GM12873 (cell line): ENCODE measurements at regions not wholly inside any gene's neighbourhood (a gene's known extent, or its start where the extent isn't known, plus 50 kb on each side); places are given as distances from the start of the nearest gene placed in this dataset.

Experiments
- TF ChIP-seq, protein P1 (sequence below): IDR thresholded peaks from 2 replicates; pipeline ENCODE4 v1.5.1; 2012; ENCODE audit warnings: low read depth, mild to moderate bottlenecking, moderate library complexity, low read length, control low read depth; ENCODE audit not compliant: insufficient read depth; ENCODE audit errors: missing control alignments

DNA sequence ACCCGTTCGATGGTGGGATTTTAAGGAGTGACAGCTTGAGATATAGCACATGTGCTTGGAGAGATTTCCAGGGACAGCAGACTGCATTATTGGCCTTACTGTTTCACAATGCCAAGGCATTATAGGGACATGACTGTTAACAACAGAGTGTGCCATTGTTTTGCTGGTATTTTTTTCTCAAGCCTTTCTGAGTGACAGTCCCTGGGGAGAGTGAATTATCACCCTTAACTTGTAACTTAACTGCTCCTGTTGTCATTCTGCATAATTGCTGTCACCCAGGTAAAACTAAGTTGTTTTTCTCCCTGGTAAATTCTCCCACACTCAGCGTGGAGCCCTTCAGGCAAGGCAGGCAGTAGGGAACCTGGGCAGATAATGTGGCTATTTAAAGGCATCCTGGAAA is 989.2 kb upstream of the LCORL start:
- TF ChIP-seq, protein P1, sequence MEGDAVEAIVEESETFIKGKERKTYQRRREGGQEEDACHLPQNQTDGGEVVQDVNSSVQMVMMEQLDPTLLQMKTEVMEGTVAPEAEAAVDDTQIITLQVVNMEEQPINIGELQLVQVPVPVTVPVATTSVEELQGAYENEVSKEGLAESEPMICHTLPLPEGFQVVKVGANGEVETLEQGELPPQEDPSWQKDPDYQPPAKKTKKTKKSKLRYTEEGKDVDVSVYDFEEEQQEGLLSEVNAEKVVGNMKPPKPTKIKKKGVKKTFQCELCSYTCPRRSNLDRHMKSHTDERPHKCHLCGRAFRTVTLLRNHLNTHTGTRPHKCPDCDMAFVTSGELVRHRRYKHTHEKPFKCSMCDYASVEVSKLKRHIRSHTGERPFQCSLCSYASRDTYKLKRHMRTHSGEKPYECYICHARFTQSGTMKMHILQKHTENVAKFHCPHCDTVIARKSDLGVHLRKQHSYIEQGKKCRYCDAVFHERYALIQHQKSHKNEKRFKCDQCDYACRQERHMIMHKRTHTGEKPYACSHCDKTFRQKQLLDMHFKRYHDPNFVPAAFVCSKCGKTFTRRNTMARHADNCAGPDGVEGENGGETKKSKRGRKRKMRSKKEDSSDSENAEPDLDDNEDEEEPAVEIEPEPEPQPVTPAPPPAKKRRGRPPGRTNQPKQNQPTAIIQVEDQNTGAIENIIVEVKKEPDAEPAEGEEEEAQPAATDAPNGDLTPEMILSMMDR: no peak

DNA sequence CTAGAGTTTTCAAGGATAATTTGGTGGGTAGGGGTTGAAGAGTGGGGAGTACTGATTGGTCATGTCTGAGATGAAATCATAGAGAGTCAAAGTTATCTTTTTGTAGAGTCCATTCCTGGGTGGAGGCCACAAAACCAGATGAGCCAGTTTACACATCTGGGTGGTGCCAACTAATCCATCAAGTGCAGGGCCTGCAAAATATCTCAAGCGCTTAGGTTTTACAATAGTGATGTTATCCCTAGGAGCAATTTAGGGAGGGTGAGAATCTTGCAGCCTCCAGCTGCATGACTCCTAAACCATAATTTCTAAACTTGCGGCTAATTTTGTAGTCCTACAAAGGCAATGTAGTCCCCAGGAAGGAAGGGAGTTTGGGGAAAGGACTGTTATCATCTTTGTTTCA is 988.3 kb upstream of the LCORL start:
- TF ChIP-seq, protein P1: no peak

DNA sequence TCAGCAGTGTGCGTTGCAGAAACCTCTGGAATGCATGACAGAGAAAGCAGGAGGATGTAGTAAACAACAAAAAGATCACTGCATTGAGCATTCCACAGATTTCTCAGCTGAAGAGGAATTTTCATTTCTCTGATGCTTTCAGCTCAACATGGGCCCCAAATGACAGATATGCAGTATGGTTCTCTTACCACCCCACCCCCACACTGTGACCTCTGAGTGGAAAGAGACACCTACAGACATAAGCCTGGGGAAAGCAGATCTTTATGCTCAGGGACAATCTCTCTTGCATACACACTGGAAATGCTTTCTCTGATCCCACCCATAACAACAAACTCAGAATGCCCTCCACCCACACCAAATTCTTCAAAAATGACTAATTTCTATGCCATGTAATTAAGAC is 983.7 kb upstream of the LCORL start:
- TF ChIP-seq, protein P1: no peak

DNA sequence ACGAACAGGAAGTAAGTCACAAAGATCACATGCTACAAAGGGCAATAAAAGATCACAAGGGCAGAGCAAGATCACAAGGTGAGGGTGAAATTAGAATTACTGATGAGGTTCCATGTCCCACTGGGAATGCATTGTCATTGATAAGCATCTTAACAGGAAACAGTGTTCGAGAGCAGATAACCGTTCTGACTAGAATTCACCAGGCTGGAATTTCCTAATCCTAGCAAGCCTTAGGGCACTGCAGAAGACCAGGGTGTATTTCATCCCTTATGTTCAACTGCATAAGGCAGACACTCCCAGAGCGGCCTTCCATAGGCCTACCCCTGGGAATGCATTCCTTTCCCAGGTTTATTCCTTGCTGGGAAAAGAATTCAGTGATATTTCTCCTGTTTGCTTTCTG is 980.6 kb upstream of the LCORL start:
- TF ChIP-seq, protein P1: no peak

DNA sequence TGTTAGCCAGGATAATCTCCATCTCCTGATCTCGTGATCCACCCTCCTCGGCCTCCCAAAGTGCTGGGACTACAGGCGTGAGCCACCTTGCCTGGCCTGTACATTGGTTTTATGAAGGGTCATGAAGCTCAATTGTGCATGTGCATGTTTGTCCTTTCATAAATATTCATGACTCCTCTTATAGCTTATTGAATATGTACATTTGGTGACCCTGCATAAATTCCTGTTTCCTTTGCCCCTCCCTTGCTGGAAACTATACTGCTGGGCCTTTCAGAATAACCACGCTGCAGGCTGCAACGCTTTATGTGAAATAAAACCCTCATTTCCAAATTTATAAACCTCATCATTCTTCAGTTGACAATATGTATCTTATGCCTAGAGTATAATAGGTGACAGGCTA is 978.0 kb upstream of the LCORL start:
- TF ChIP-seq, protein P1: no peak

DNA sequence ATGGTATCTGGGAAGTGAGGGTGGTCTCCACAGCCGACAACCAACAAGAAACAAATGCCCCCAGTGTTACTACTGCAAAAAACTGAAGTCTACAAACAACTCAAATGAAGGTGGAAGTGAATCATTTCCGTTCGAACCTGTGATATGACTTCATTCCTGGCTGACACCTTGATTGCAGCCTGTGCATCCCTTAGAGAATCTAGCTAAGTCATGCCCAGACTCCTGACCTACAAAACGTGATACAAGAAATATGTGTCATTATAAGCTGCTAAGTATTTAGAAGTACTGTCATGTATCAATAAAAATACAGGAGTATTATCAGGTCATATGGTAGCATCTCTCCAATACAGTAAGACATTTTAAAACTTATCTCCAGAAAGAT is 959.7 kb upstream of the LCORL start:
- TF ChIP-seq, protein P1: no peak

DNA sequence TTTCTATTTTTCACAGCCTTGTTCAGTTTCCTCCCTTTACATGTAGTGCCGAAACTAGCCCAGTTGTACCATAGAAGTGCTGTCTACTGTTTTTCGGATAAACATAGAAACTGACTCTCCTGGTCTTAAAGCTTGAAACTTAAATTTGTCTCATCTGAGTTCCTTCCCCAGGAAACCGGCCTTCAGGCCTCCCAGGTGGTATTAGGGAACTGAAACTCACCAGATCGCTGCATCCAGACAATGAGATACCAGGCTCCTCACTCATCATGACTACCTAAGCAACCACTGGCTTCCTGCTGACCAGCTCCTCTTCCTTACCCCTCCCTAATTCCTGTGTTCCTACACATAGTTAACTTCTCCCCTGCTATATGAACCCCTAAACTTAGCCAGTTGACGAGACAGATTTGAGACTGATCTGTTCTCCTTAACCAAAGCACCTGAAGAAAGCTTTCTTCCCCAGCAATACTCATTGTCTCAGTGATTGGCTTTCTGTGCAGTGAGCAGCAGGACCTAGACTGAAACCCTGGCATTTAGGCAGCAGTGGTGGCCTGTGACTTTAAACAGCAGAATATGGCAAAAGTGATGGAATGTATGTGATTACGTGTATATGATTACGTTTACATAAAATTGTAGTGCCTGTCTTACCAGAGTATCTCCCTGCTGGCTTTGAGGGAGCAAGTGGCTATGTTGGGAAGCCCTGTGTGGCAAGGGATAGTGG is 959.1 kb upstream of the LCORL start:
- TF ChIP-seq, protein P1: no peak
